Adrenal gland (tissue), 5 donors: ENCODE measurements at regions not wholly inside any gene's neighbourhood (a gene's known extent, or its start where the extent isn't known, plus 50 kb on each side); places are given as distances from the start of the nearest gene placed in this dataset.

ENCODE experiments used
- POLR2A ChIP-seq, 2 donors: fragments of 450-650 bp; IDR thresholded peaks; one replicate each; pipeline ENCODE4 v1.6.1; 2017; ENCODE audit warnings: antibody characterized with exemption in 2 of 2, mild to moderate bottlenecking in 2 of 2, moderate library complexity in 1 of 2
- TF ChIP-seq, protein P1 (sequence below), 6 experiments: fragments of 450-650 bp in 4 of 6; fragments of 200-600 bp in 2 of 6; sonication (generic) in 1 of 6; IDR thresholded peaks; 1 replicate in 5 of 6; 2 replicates in 1 of 6; pipeline versions ENCODE4 v1.5.1 to v1.8.0; 2016 to 2021; ENCODE audit warnings: antibody characterized with exemption in 6 of 6, mild to moderate bottlenecking in 2 of 6, moderate library complexity in 1 of 6
- donor health status: DM: no; HTN: no; CAD: no.

DNA sequence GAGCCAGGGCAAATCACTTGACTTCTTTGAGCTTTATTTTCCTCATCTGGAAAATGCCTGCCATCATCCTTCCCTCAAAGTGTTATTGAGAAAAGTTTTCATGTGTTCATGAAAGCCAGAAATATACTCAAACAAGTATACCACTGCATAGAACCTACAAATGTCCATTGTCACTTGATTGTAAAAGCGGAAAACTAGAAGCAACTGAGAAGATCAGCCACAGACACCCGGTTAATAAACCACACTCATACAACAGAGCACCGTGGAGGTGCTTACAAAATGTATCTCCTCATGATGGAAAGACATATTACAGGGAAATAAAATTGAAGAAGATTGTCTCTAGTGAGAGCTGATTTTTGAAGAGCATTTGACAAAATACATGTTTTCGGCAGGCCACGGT is 117.2 kb upstream of the MSX2 start:
- TF ChIP-seq POLR2A (IDR thresholded peaks at IDR 0.05): no peak
- TF ChIP-seq, protein P1, sequence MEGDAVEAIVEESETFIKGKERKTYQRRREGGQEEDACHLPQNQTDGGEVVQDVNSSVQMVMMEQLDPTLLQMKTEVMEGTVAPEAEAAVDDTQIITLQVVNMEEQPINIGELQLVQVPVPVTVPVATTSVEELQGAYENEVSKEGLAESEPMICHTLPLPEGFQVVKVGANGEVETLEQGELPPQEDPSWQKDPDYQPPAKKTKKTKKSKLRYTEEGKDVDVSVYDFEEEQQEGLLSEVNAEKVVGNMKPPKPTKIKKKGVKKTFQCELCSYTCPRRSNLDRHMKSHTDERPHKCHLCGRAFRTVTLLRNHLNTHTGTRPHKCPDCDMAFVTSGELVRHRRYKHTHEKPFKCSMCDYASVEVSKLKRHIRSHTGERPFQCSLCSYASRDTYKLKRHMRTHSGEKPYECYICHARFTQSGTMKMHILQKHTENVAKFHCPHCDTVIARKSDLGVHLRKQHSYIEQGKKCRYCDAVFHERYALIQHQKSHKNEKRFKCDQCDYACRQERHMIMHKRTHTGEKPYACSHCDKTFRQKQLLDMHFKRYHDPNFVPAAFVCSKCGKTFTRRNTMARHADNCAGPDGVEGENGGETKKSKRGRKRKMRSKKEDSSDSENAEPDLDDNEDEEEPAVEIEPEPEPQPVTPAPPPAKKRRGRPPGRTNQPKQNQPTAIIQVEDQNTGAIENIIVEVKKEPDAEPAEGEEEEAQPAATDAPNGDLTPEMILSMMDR (IDR thresholded peaks at IDR 0.05): no peak
